LNCaP clone FGC (cell line): ENCODE measurements at regions not wholly inside any gene's neighbourhood (a gene's known extent, or its start where the extent isn't known, plus 50 kb on each side); places are given as distances from the start of the nearest gene placed in this dataset.

Experiments used
- DNase-seq: peaks from one replicate; pipeline ENCODE4 v3.0.0-alpha.2; 2011; ENCODE audit warnings: low read depth
- H3K4me3 ChIP-seq: 2 replicates; pipeline ENCODE4 v1.5.1; 2011; ENCODE audit warnings: mild to moderate bottlenecking, low read depth, low read length, control low read depth
- TF ChIP-seq, protein P1 (sequence below): IDR thresholded peaks from 2 replicates; pipeline ENCODE4 v1.5.1; 2012; ENCODE audit warnings: mild to moderate bottlenecking; ENCODE audit not compliant: control insufficient read depth, insufficient read depth; ENCODE audit errors: extremely low read depth

DNA sequence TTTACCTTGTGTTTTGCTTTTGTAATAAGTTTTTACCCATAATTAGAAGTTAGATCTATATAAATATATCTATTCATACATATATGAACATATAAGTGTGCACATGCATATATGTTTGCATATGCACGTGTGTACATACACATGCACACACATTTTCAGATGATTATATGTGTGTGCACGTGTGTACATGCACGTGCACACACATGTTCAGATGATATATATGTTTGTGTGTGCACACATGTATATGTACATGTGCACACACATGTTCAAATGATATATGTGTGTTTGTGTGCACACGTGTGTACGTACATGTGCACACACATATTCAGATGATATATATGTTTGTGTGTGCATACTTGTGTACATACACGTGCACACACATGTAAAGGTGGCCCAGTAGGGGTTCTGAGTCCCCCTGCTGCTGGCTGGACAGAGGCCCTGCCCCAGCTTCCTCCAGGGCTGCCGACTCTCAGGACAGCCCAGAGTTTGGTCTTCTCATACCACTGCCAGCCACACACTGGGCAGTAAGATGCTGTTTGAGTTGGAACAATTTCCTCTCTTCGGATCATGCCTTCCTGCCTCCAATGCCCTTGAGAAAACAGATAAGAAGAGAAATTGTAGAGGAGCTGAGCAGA is 252.3 kb upstream of the PPP2R2D start:
- DNase-seq, result no peak
- TF ChIP-seq, protein P1, sequence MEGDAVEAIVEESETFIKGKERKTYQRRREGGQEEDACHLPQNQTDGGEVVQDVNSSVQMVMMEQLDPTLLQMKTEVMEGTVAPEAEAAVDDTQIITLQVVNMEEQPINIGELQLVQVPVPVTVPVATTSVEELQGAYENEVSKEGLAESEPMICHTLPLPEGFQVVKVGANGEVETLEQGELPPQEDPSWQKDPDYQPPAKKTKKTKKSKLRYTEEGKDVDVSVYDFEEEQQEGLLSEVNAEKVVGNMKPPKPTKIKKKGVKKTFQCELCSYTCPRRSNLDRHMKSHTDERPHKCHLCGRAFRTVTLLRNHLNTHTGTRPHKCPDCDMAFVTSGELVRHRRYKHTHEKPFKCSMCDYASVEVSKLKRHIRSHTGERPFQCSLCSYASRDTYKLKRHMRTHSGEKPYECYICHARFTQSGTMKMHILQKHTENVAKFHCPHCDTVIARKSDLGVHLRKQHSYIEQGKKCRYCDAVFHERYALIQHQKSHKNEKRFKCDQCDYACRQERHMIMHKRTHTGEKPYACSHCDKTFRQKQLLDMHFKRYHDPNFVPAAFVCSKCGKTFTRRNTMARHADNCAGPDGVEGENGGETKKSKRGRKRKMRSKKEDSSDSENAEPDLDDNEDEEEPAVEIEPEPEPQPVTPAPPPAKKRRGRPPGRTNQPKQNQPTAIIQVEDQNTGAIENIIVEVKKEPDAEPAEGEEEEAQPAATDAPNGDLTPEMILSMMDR, result no peak
- H3K4me3 ChIP-seq, result no peak overlapping the region

DNA sequence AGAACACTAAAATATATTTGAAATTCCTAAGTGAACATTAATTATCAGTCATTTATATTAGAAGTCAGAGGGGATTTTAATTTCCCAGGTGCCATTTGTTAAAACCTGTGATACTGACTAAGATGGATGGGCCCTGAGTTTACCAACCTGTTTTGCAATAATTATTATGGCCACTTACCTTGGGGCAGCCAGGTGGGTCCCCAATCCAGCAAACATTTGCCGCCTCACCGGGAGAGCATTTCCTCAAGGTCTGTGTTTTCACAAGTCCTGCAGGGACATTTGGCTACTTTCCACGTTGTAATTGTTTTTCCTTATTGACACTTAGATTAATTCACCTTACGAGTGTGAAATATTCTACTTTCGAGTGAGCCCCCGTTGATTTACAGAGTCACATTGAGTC is 251.2 kb upstream of the PPP2R2D start:
- H3K4me3 ChIP-seq, result no peak overlapping the region
- TF ChIP-seq, protein P1, result no peak
- DNase-seq, result no peak

DNA sequence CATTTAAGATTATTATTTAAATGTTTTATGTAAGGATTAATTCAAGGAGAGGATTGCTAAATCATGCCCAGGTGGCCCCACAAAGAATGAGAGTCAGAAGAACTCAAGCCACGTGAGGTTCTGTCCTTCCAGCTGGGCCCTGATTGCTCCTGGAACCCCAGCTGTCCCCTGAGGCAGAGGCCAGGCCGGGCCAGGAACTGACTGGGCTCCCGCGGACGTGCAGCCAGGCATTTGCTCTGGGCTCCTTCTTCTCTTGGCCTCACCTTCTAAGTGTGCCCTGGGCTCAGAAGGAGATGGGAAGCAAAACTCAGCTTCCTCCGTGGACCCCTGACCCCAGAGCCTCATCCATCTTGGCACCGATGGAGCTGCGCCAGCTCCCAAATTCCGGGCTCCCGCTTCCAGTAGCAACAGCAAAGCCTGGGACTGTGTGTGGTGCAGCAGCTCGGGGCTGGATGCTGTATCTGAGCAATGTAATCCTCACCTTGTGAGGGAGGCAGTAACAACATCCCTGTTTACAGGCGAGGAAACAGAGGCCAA is 250.6 kb upstream of the PPP2R2D start:
- TF ChIP-seq, protein P1, result no peak
- no peak for DNase-seq
- H3K4me3 ChIP-seq, result no peak overlapping the region

DNA sequence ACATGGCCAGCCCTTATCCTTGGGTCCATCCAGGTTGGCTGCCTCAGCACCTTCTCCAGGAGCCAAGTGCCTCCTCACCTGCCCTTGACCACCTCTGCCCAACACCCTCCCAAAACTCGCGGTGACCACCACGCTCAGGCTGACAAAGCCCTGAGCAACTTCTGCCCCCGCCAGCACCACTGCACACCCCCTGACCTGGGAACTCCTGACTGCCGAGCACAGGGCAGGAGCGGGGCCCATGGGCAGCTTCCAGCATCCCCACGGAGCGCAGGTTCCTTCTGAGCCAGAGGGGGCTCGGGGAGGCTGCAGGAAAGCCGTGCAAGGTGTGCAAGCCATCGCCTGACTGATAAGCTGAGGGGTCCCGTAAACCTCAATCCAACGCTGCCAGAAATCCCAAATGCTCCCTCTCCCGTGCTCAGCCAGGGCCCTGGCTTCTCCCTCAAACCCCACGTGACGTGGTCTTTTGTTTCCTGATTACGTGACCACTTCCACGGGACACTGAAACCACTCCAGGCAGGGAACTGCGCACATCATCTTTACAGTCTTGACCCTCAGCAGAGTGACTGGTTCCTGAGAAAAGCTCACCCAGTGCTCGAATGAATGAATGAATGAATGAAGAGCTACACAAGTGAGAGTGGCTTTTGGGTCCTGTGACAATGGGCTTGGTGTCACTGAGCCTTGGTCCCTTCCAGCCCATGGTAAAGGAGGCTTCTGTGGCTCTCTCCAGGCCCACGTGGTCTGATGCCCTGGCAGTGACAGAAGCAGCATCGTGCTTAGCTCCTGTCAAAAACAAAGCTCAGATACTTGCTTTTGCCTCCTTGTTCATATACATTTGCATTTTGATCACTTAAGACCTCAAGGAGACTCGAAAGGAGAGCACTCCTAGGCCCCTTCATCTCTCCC is 249.8 kb upstream of the PPP2R2D start:
- no peak overlapping the region for H3K4me3 ChIP-seq
- no peak for DNase-seq
- TF ChIP-seq, protein P1, result no peak

DNA sequence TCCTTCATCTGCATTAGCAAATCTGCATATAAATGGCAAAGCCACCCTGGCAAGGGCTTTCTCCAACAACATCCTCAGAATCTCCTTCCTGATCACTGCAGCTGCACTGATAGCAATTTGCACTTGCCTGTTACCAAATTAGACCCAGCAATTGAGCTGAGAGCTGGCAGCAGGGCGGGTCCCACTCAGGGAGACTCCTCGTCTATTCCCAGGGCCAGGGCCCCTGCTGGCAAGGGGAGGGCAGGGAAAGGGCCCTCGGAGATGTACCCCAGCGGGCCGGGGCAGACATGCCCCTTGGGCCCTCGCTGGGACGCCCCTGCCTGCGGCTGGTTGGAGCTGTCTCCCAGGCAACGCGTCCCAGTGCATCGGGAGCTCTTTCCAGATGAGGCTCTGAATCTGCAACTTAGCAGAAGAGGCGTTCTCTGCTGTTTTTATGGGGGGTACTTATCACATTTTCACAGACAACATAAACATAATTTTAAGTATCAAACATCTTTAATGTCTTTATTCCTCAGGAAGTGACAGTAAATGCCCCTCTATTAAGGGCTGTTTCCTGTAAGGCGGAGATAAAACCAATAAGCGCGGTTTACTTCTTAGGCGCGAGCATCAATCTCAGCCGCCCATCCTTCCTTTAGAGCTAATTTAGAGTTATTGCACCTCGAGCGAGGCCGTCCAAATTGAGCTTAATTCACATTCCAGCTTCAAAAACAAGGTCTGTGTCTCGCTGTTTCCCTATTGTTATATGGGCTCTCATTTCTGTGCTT is 249.0 kb upstream of the PPP2R2D start:
- DNase-seq, result no peak
- TF ChIP-seq, protein P1, result no peak
- H3K4me3 ChIP-seq, result no peak overlapping the region

DNA sequence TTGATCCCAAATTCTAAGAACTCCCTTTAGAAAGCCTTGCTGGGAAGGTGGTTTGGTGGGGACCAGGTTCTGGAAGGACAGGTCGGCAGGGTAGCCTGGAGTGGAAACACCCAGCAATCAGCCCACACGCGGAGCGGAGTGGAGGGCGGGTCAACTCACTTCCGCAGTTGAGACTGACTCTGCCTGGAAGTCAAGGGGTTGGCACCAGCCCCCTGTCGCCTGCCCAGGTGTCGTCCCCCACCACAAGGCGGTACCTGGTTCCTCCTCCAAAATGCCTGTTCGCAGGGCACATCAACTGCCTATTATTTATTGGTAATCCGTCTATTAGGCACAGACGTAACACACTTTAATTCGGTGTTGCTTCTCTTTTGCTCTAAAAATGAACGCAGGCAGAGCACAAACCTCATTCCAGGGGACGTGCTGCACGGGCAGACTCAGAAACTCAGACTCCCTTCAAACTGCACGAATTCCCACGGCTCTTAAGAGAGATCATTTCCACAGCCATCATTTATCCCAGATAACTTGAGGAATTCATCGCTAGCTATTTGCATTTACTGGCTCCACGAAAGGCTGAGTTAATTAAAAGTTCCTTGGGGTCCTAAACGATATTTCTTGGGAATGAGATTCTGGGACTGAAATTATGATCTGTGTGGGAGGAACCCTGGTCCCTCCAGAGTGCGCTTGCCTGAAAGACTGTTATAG is 248.2 kb upstream of the PPP2R2D start:
- DNase-seq, result no peak
- TF ChIP-seq, protein P1, result no peak

More for the DNA sequence above, 248.2 kb upstream of the PPP2R2D start:
- H3K4me3 ChIP-seq, result no peak overlapping the region
